RWPE1 (cell line): ENCODE measurements at regions not wholly inside any gene's neighbourhood (a gene's known extent, or its start where the extent isn't known, plus 50 kb on each side); places are given as distances from the start of the nearest gene placed in this dataset.

Experiments used
- CTCF ChIA-PET: fragments of 350-600 bp; sonication (Branson Sonifier 250); formaldehyde crosslinking; extraction: SDS; loops from one replicate; lab custom pipeline; 2021; lab: Yijun Ruan, JAX
- POLR2A ChIA-PET: fragments of 400-600 bp; formaldehyde crosslinking; extraction: SDS; loops from one replicate; lab custom pipeline; 2020; ENCODE audit warnings: antibody characterized with exemption; ENCODE audit not compliant: low non-redundant PET; lab: Yijun Ruan, JAX
- DNase-seq: peaks from one replicate; pipeline ENCODE4 v3.0.0; 2012; ENCODE audit warnings: low spot score
- H3K27ac ChIP-seq: fragments of 450-650 bp; 2 replicates; pipeline ENCODE4 v1.5.1; 2017
- CTCF ChIP-seq: fragments of 450-650 bp; conservative IDR thresholded peaks from 2 replicates; pipeline ENCODE4 v1.5.1; 2017; ENCODE audit warnings: low read depth, mild to moderate bottlenecking

- ChIA-PET CTCF (no interaction called here), POLR2A (interaction anchor here (0.6 kb wide), 1 partner anchor 212 kb away, joined by 3 read pairs; no protein-coding TSS in a partner anchor)
- TF ChIP-seq CTCF, result no peak
- no peak overlapping the region for H3K27ac ChIP-seq
- no peak for DNase-seq
Observed at GRCh38 chr3:13266005-13266404, 154.1 kb downstream of the NUP210 start.

- no peak for DNase-seq
- H3K27ac ChIP-seq, result no peak overlapping the region
- POLR2A ChIA-PET, result no interaction called here
- CTCF ChIA-PET, result no interaction called here
- no peak for TF ChIP-seq CTCF
Observed at GRCh38 chr3:13265507-13265906, 154.6 kb downstream of the NUP210 start.

GRCh38 chr3:13265016-13265415, 155.1 kb downstream of the NUP210 start:
- ChIA-PET POLR2A (no interaction called here), CTCF (no interaction called here)
- no peak overlapping the region for H3K27ac ChIP-seq
- TF ChIP-seq CTCF, result no peak
- no peak for DNase-seq

- no peak overlapping the region for H3K27ac ChIP-seq
- DNase-seq, result no peak
- POLR2A ChIA-PET, result no interaction called here
- CTCF ChIA-PET, result no interaction called here
- TF ChIP-seq CTCF, result no peak
Observed at GRCh38 chr3:13264468-13264795, 155.7 kb downstream of the NUP210 start.

- ChIA-PET CTCF (no interaction called here), POLR2A (no interaction called here)
Observed at GRCh38 chr3:13263770-13264467, 156.2 kb downstream of the NUP210 start.

GRCh38 chr3:13262493-13263211, 157.5 kb downstream of the NUP210 start:
- no peak overlapping the region for H3K27ac ChIP-seq

More at GRCh38 chr3:13263770-13264467, 156.2 kb downstream of the NUP210 start:
- no peak for TF ChIP-seq CTCF
- H3K27ac ChIP-seq, result no peak overlapping the region
- no peak for DNase-seq

More at GRCh38 chr3:13262493-13263211, 157.5 kb downstream of the NUP210 start:
- POLR2A ChIA-PET, result no interaction called here
- no peak for DNase-seq
- no peak for TF ChIP-seq CTCF
- CTCF ChIA-PET, result interaction anchor here (0.7 kb wide), 1 partner anchor 103 kb away, joined by 3 read pairs; no protein-coding TSS in a partner anchor
